ENCODE measurements at regions not wholly inside any gene's neighbourhood (a gene's known extent, or its start where the extent isn't known, plus 50 kb on each side); places are given as distances from the start of the nearest gene placed in this dataset.
A peak's percentile ranks its signal among the peaks of the same experiment; 100 is the strongest.

GRCh38 chr13:106153041-106153440, 382.4 kb downstream of the EFNB2 start:
- no peak for TF ChIP-seq CTCF (conservative IDR thresholded peaks at IDR 0.05 in 1 of 2, IDR thresholded peaks at IDR 0.05 in 1 of 2; ENCODE audit: low read depth in 1 of 2, low read length in 2 of 2)
- Histone ChIP-seq H2AFZ (ENCODE audit: low read length) (no peak overlapping the region), H3K4me1 (ENCODE audit: control insufficient read depth, extremely low read depth, insufficient read depth, low read length) (peaks cover 4% of the 10 kb centered on the region)

GRCh38 chr13:106152047-106152446, 383.4 kb downstream of the EFNB2 start:
- Histone ChIP-seq H3K4me1 (ENCODE audit: control insufficient read depth, extremely low read depth, insufficient read depth, low read length) (peaks cover 4% of the 10 kb centered on the region), H3K4me2 (ENCODE audit: extremely low read depth, insufficient read depth, low read length) (no peak overlapping the region), H3K27ac (ENCODE audit: insufficient read depth, low read length) (peak overlapping the region; percentile 58), H3K79me2 (ENCODE audit: control insufficient read depth, insufficient read depth, low read length) (no peaks in the 10 kb centered on the region), H2AFZ (ENCODE audit: low read length) (no peak overlapping the region), H3K36me3 (ENCODE audit: control insufficient read depth, insufficient read depth, low read length) (no peaks in the 10 kb centered on the region), H3K4me3 (replicated peaks in 1 of 4; ENCODE audit: control extremely low read depth in 1 of 4, insufficient read depth in 1 of 4, low read depth in 3 of 4, low read length in 4 of 4) (no peak overlapping the region), H3K9me3 (ENCODE audit: control insufficient read depth, insufficient read depth, low read depth, low read length) (no peaks in the 10 kb centered on the region), H3K27me3 (ENCODE audit: control insufficient read depth, insufficient read depth, low read length) (no peaks in the 10 kb centered on the region), H3K9ac (ENCODE audit: insufficient read depth, low read length) (no peak overlapping the region), H4K20me1 (ENCODE audit: control insufficient read depth, extremely low read depth, insufficient read depth, low read length) (no peaks in the 10 kb centered on the region)
- TF ChIP-seq EZH2 (IDR thresholded peaks at IDR 0.05; ENCODE audit: low read length, missing control alignments) (no peak), CTCF (conservative IDR thresholded peaks at IDR 0.05 in 1 of 2, IDR thresholded peaks at IDR 0.05 in 1 of 2; ENCODE audit: low read depth in 1 of 2, low read length in 2 of 2) (no peak)
- DNase-seq (ENCODE audit: low read depth in 2 of 2), result no peak

More at GRCh38 chr13:106153041-106153440, 382.4 kb downstream of the EFNB2 start:
- Histone ChIP-seq H4K20me1 (ENCODE audit: control insufficient read depth, extremely low read depth, insufficient read depth, low read length) (no peaks in the 10 kb centered on the region), H3K4me3 (replicated peaks in 1 of 4; ENCODE audit: control extremely low read depth in 1 of 4, insufficient read depth in 1 of 4, low read depth in 3 of 4, low read length in 4 of 4) (no peak overlapping the region), H3K36me3 (ENCODE audit: control insufficient read depth, insufficient read depth, low read length) (no peaks in the 10 kb centered on the region), H3K4me2 (ENCODE audit: extremely low read depth, insufficient read depth, low read length) (no peak overlapping the region), H3K79me2 (ENCODE audit: control insufficient read depth, insufficient read depth, low read length) (no peaks in the 10 kb centered on the region), H3K27ac (ENCODE audit: insufficient read depth, low read length) (no peak overlapping the region), H3K9ac (ENCODE audit: insufficient read depth, low read length) (no peak overlapping the region), H3K27me3 (ENCODE audit: control insufficient read depth, insufficient read depth, low read length) (no peaks in the 10 kb centered on the region), H3K9me3 (ENCODE audit: control insufficient read depth, insufficient read depth, low read depth, low read length) (no peaks in the 10 kb centered on the region)
- DNase-seq (ENCODE audit: low read depth in 2 of 2), result no peak

GRCh38 chr13:106151056-106151699, 384.3 kb downstream of the EFNB2 start:
- H4K20me1 ChIP-seq (ENCODE audit: control insufficient read depth, extremely low read depth, insufficient read depth, low read length), result no peaks in the 10 kb centered on the region
- TF ChIP-seq CTCF (conservative IDR thresholded peaks at IDR 0.05 in 1 of 2, IDR thresholded peaks at IDR 0.05 in 1 of 2; ENCODE audit: low read depth in 1 of 2, low read length in 2 of 2) (no peak), EZH2 (IDR thresholded peaks at IDR 0.05; ENCODE audit: low read length, missing control alignments) (no peak)
- no peaks in the 10 kb centered on the region for H3K36me3 ChIP-seq (ENCODE audit: control insufficient read depth, insufficient read depth, low read length)
- no peaks in the 10 kb centered on the region for H3K79me2 ChIP-seq (ENCODE audit: control insufficient read depth, insufficient read depth, low read length)
- H3K27me3 ChIP-seq (ENCODE audit: control insufficient read depth, insufficient read depth, low read length), result no peaks in the 10 kb centered on the region
- H3K4me2 ChIP-seq (ENCODE audit: extremely low read depth, insufficient read depth, low read length), result peak overlapping the region; percentile 18
- H3K9me3 ChIP-seq (ENCODE audit: control insufficient read depth, insufficient read depth, low read depth, low read length), result no peaks in the 10 kb centered on the region
- H3K4me1 ChIP-seq (ENCODE audit: control insufficient read depth, extremely low read depth, insufficient read depth, low read length), result peaks cover 2% of the 10 kb centered on the region
- H3K27ac ChIP-seq (ENCODE audit: insufficient read depth, low read length), result peak overlapping the region; percentile 58
- H2AFZ ChIP-seq (ENCODE audit: low read length), result no peak overlapping the region
- no peak overlapping the region for H3K4me3 ChIP-seq (replicated peaks in 1 of 4; ENCODE audit: control extremely low read depth in 1 of 4, insufficient read depth in 1 of 4, low read depth in 3 of 4, low read length in 4 of 4)
- peak; percentile 94 to 100 for DNase-seq (ENCODE audit: low read depth in 2 of 2)
- H3K9ac ChIP-seq (ENCODE audit: insufficient read depth, low read length), result no peak overlapping the region
